ENCODE measurements at regions not wholly inside any gene's neighbourhood (a gene's known extent, or its start where the extent isn't known, plus 50 kb on each side); places are given as distances from the start of the nearest gene placed in this dataset.
A peak's percentile ranks its signal among the peaks of the same experiment; 100 is the strongest.

- no peak for DNase-seq
Measured at GRCh38 chr3:42037318-42037945, 53.7 kb upstream of the TRAK1 start.

- no peak for DNase-seq
Measured at GRCh38 chr3:42036483-42036823, 54.7 kb upstream of the TRAK1 start.

GRCh38 chr3:42035816-42036482 lies 55.2 kb upstream of the TRAK1 start:
- DNase-seq = no peak

GRCh38 chr3:42035007-42035406 lies 56.1 kb upstream of the TRAK1 start:
- no peak for DNase-seq

GRCh38 chr3:42033741-42034140 lies 57.4 kb upstream of the TRAK1 start:
- DNase-seq = no peak

- DNase-seq = no peak
Measured at GRCh38 chr3:42032693-42033349, 58.3 kb upstream of the TRAK1 start.

- DNase-seq = no peak
Measured at GRCh38 chr3:42031808-42032480, 59.2 kb upstream of the TRAK1 start.

- no peak for DNase-seq
Measured at GRCh38 chr3:42028474-42028873, 62.7 kb upstream of the TRAK1 start.

GRCh38 chr3:42027571-42027970 lies 63.6 kb upstream of the TRAK1 start:
- no peak for DNase-seq

- peak; percentile 83 for DNase-seq
Measured at GRCh38 chr3:42025370-42026138, 63.7 kb upstream of the ULK4 start.

- DNase-seq = no peak
Measured at GRCh38 chr3:42024591-42025351, 62.9 kb upstream of the ULK4 start.

GRCh38 chr3:42023380-42023779 lies 61.5 kb upstream of the ULK4 start:
- DNase-seq = no peak

GRCh38 chr3:42022355-42022754 lies 60.5 kb upstream of the ULK4 start:
- DNase-seq = no peak

GRCh38 chr3:42020684-42021307 lies 58.9 kb upstream of the ULK4 start:
- DNase-seq = no peak

- DNase-seq = no peak
Measured at GRCh38 chr3:42019953-42020260, 58.0 kb upstream of the ULK4 start.

- DNase-seq = no peak
Measured at GRCh38 chr3:42019144-42019952, 57.4 kb upstream of the ULK4 start.

- no peak for DNase-seq
Measured at GRCh38 chr3:42014921-42015533, 53.1 kb upstream of the ULK4 start.

- DNase-seq = no peak
Measured at GRCh38 chr3:42014458-42014920, 52.6 kb upstream of the ULK4 start.

GRCh38 chr3:42013691-42014457 lies 52.0 kb upstream of the ULK4 start:
- no peak for DNase-seq
